ENCODE measurements at regions not wholly inside any gene's neighbourhood (a gene's known extent, or its start where the extent isn't known, plus 50 kb on each side); places are given as distances from the start of the nearest gene placed in this dataset.

GRCh38 chr10:2464483-2464882, 602.9 kb upstream of the PFKP start:
- no peaks in the 10 kb centered on the region for H3K9me3 ChIP-seq (ENCODE audit: low read depth, low read length)
- no peaks in the 10 kb centered on the region for H3K79me2 ChIP-seq (ENCODE audit: insufficient read depth, low read length)
- H3K4me2 ChIP-seq (ENCODE audit: insufficient read depth, low read length) = no peak overlapping the region
- no peaks in the 10 kb centered on the region for H4K20me1 ChIP-seq (ENCODE audit: insufficient read depth, low read length)
- H3K27ac ChIP-seq (ENCODE audit: low read depth, low read length) = no peak overlapping the region
- H3K4me3 ChIP-seq (ENCODE audit: insufficient read depth, low read length) = no peak overlapping the region
- TF ChIP-seq CTCF (IDR thresholded peaks at IDR 0.05; ENCODE audit: extremely low read depth, low read depth, low read length) = no peak
- no peaks in the 10 kb centered on the region for H3K27me3 ChIP-seq (ENCODE audit: insufficient read depth, low read length)
- no peak for DNase-seq (ENCODE audit: insufficient read length, low spot score, missing footprints)
- no peaks in the 10 kb centered on the region for H3K36me3 ChIP-seq (ENCODE audit: insufficient read depth, low read length)
- no peaks in the 10 kb centered on the region for H3K4me1 ChIP-seq (ENCODE audit: insufficient read depth, low read length)
- H2AFZ ChIP-seq (ENCODE audit: low read length) = no peak overlapping the region

- Histone ChIP-seq H3K4me1 (ENCODE audit: insufficient read depth, low read length) (no peaks in the 10 kb centered on the region), H3K27ac (ENCODE audit: low read depth, low read length) (no peak overlapping the region), H3K4me2 (ENCODE audit: insufficient read depth, low read length) (no peak overlapping the region), H3K4me3 (ENCODE audit: insufficient read depth, low read length) (no peak overlapping the region), H3K9me3 (ENCODE audit: low read depth, low read length) (no peaks in the 10 kb centered on the region), H2AFZ (ENCODE audit: low read length) (no peak overlapping the region), H3K27me3 (ENCODE audit: insufficient read depth, low read length) (no peaks in the 10 kb centered on the region), H3K79me2 (ENCODE audit: insufficient read depth, low read length) (no peaks in the 10 kb centered on the region), H3K36me3 (ENCODE audit: insufficient read depth, low read length) (no peaks in the 10 kb centered on the region), H4K20me1 (ENCODE audit: insufficient read depth, low read length) (no peaks in the 10 kb centered on the region)
- DNase-seq (ENCODE audit: insufficient read length, low spot score, missing footprints) = no peak
- TF ChIP-seq CTCF (IDR thresholded peaks at IDR 0.05; ENCODE audit: extremely low read depth, low read depth, low read length) = no peak
Measured at GRCh38 chr10:2463316-2463715, 604.0 kb upstream of the PFKP start.

- no peaks in the 10 kb centered on the region for H4K20me1 ChIP-seq (ENCODE audit: insufficient read depth, low read length)
- H3K4me1 ChIP-seq (ENCODE audit: insufficient read depth, low read length) = no peaks in the 10 kb centered on the region
- no peak overlapping the region for H3K4me2 ChIP-seq (ENCODE audit: insufficient read depth, low read length)
- H3K27ac ChIP-seq (ENCODE audit: low read depth, low read length) = no peak overlapping the region
- no peaks in the 10 kb centered on the region for H3K27me3 ChIP-seq (ENCODE audit: insufficient read depth, low read length)
- H3K79me2 ChIP-seq (ENCODE audit: insufficient read depth, low read length) = no peaks in the 10 kb centered on the region
- TF ChIP-seq CTCF (IDR thresholded peaks at IDR 0.05; ENCODE audit: extremely low read depth, low read depth, low read length) = no peak
- H3K4me3 ChIP-seq (ENCODE audit: insufficient read depth, low read length) = no peak overlapping the region
- H2AFZ ChIP-seq (ENCODE audit: low read length) = no peak overlapping the region
- H3K9me3 ChIP-seq (ENCODE audit: low read depth, low read length) = no peaks in the 10 kb centered on the region
- no peaks in the 10 kb centered on the region for H3K36me3 ChIP-seq (ENCODE audit: insufficient read depth, low read length)
- no peak for DNase-seq (ENCODE audit: insufficient read length, low spot score, missing footprints)
Measured at GRCh38 chr10:2462581-2462980, 604.8 kb upstream of the PFKP start.

GRCh38 chr10:2460812-2461211, 606.5 kb upstream of the PFKP start:
- Histone ChIP-seq H2AFZ (ENCODE audit: low read length) (no peak overlapping the region), H4K20me1 (ENCODE audit: insufficient read depth, low read length) (no peaks in the 10 kb centered on the region), H3K9me3 (ENCODE audit: low read depth, low read length) (no peaks in the 10 kb centered on the region), H3K79me2 (ENCODE audit: insufficient read depth, low read length) (no peaks in the 10 kb centered on the region), H3K27ac (ENCODE audit: low read depth, low read length) (no peak overlapping the region), H3K36me3 (ENCODE audit: insufficient read depth, low read length) (no peaks in the 10 kb centered on the region), H3K4me1 (ENCODE audit: insufficient read depth, low read length) (no peaks in the 10 kb centered on the region), H3K4me3 (ENCODE audit: insufficient read depth, low read length) (no peak overlapping the region), H3K4me2 (ENCODE audit: insufficient read depth, low read length) (no peak overlapping the region), H3K27me3 (ENCODE audit: insufficient read depth, low read length) (no peaks in the 10 kb centered on the region)
- no peak for DNase-seq (ENCODE audit: insufficient read length, low spot score, missing footprints)
- no peak for TF ChIP-seq CTCF (IDR thresholded peaks at IDR 0.05; ENCODE audit: extremely low read depth, low read depth, low read length)

Data from osteoblast (primary cell).